ENCODE measurements at regions not wholly inside any gene's neighbourhood (a gene's known extent, or its start where the extent isn't known, plus 50 kb on each side); places are given as distances from the start of the nearest gene placed in this dataset.

- H3K27me3 ChIP-seq: no peaks in the 10 kb centered on the region
- H3K4me1 ChIP-seq: peaks cover 0 to 14% of the 10 kb centered on the region in 2 donors
- H3K4me3 ChIP-seq: peak overlapping the region in 1 of 2 donors; percentile 3
- DNase-seq (ENCODE audit: low spot score): no peak
- peak overlapping the region; percentile 81 to 83 for H3K27ac ChIP-seq
- no peaks in the 10 kb centered on the region for H3K36me3 ChIP-seq
- no peaks in the 10 kb centered on the region for H3K9me3 ChIP-seq
- TF ChIP-seq, protein P1, sequence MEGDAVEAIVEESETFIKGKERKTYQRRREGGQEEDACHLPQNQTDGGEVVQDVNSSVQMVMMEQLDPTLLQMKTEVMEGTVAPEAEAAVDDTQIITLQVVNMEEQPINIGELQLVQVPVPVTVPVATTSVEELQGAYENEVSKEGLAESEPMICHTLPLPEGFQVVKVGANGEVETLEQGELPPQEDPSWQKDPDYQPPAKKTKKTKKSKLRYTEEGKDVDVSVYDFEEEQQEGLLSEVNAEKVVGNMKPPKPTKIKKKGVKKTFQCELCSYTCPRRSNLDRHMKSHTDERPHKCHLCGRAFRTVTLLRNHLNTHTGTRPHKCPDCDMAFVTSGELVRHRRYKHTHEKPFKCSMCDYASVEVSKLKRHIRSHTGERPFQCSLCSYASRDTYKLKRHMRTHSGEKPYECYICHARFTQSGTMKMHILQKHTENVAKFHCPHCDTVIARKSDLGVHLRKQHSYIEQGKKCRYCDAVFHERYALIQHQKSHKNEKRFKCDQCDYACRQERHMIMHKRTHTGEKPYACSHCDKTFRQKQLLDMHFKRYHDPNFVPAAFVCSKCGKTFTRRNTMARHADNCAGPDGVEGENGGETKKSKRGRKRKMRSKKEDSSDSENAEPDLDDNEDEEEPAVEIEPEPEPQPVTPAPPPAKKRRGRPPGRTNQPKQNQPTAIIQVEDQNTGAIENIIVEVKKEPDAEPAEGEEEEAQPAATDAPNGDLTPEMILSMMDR (IDR thresholded peaks at IDR 0.05): no peak
Observed at GRCh38 chr20:53829724-53830521, 236.3 kb upstream of the ZNF217 start.

GRCh38 chr20:53829255-53829723 is 235.7 kb upstream of the ZNF217 start:
- Histone ChIP-seq H3K4me1 (peaks cover 0 to 14% of the 10 kb centered on the region in 2 donors), H3K27ac (peak overlapping the region; percentile 81 to 83), H3K9me3 (no peaks in the 10 kb centered on the region), H3K4me3 (peak overlapping the region; percentile 3 to 34), H3K27me3 (no peaks in the 10 kb centered on the region), H3K36me3 (no peaks in the 10 kb centered on the region)
- DNase-seq (ENCODE audit: low spot score): no peak
- TF ChIP-seq, protein P1 (IDR thresholded peaks at IDR 0.05): no peak

GRCh38 chr20:53828682-53829254 is 235.1 kb upstream of the ZNF217 start:
- H3K27me3 ChIP-seq: no peaks in the 10 kb centered on the region
- peaks cover 0 to 14% of the 10 kb centered on the region in 2 donors for H3K4me1 ChIP-seq
- no peak for DNase-seq (ENCODE audit: low spot score)
- H3K27ac ChIP-seq: peak overlapping the region; percentile 81 to 83
- no peaks in the 10 kb centered on the region for H3K36me3 ChIP-seq
- TF ChIP-seq, protein P1 (IDR thresholded peaks at IDR 0.05): peak in 1 of 2 donors; percentile 29
- no peaks in the 10 kb centered on the region for H3K9me3 ChIP-seq
- H3K4me3 ChIP-seq: peak overlapping the region; percentile 3 to 34

- no peaks in the 10 kb centered on the region for H3K36me3 ChIP-seq
Observed at GRCh38 chr20:53828088-53828681, 234.5 kb upstream of the ZNF217 start.

GRCh38 chr20:53827292-53828087 is 233.9 kb upstream of the ZNF217 start:
- H3K27me3 ChIP-seq: no peaks in the 10 kb centered on the region
- H3K9me3 ChIP-seq: no peaks in the 10 kb centered on the region
- no peak for DNase-seq (ENCODE audit: low spot score)
- no peaks in the 10 kb centered on the region for H3K36me3 ChIP-seq
- peak overlapping the region in 1 of 2 donors; percentile 34 for H3K4me3 ChIP-seq
- H3K27ac ChIP-seq: peak overlapping the region; percentile 81 to 83
- TF ChIP-seq, protein P1 (IDR thresholded peaks at IDR 0.05): no peak
- peaks cover 0 to 14% of the 10 kb centered on the region in 2 donors for H3K4me1 ChIP-seq

More at GRCh38 chr20:53828088-53828681, 234.5 kb upstream of the ZNF217 start:
- H3K27ac ChIP-seq: peak overlapping the region; percentile 81 to 83
- H3K9me3 ChIP-seq: no peaks in the 10 kb centered on the region
- TF ChIP-seq, protein P1 (IDR thresholded peaks at IDR 0.05): no peak
- no peak for DNase-seq (ENCODE audit: low spot score)
- H3K4me1 ChIP-seq: peaks cover 0 to 14% of the 10 kb centered on the region in 2 donors
- peak overlapping the region in 1 of 2 donors; percentile 34 for H3K4me3 ChIP-seq
- no peaks in the 10 kb centered on the region for H3K27me3 ChIP-seq

Measured in right atrium auricular region (tissue), 2 donors.